ENCODE measurements at regions not wholly inside any gene's neighbourhood (a gene's known extent, or its start where the extent isn't known, plus 50 kb on each side); places are given as distances from the start of the nearest gene placed in this dataset.

DNA sequence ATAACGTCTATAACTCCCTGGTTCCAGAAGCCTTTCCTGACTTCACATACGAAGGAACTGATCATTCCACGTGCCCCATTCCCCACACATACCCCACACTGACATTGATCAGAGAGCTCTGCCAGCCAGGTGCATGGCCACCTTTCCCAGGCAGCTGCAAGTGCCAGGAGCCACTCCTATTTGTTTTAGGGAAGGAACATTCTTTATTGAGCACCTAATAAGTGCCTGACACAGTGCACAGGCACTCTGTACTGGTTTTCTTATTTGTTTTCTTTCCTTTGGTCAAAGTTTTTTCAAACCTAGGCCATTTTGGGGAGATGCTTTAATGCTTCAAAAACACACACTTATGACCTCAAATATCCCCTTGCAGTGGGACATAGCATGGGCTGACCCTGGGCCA is 50.0 kb downstream of the PITPNM2 start:
- DNase-seq (ENCODE audit: low spot score) (no peak), ATAC-seq (ENCODE audit: insufficient number of reproducible peaks, low FRiP score, low read depth) (no peak)
- Histone ChIP-seq H3K4me3 (no peak overlapping the region), H3K4me1 (ENCODE audit: control insufficient read depth in 1 of 2, low read depth in 2 of 2) (peaks cover 7 to 29% of the 10 kb centered on the region in 2 donors), H3K9me3 (no peaks in the 10 kb centered on the region), H3K36me3 (no peaks in the 10 kb centered on the region), H3K27ac (no peak overlapping the region), H3K27me3 (replicated peaks; ENCODE audit: insufficient read depth) (no peaks in the 10 kb centered on the region)
- TF ChIP-seq CTCF (IDR thresholded peaks at IDR 0.05): no peak

- no peak overlapping the region for H3K4me3 ChIP-seq
- H3K27ac ChIP-seq: no peak overlapping the region
- TF ChIP-seq CTCF (IDR thresholded peaks at IDR 0.05): no peak
- ATAC-seq (ENCODE audit: insufficient number of reproducible peaks, low FRiP score, low read depth) (no peak), DNase-seq (ENCODE audit: low spot score) (no peak)
- H3K36me3 ChIP-seq: no peaks in the 10 kb centered on the region
- no peaks in the 10 kb centered on the region for H3K27me3 ChIP-seq (replicated peaks; ENCODE audit: insufficient read depth)
- peaks cover 9 to 33% of the 10 kb centered on the region in 2 donors for H3K4me1 ChIP-seq (ENCODE audit: control insufficient read depth in 1 of 2, low read depth in 2 of 2)
- no peaks in the 10 kb centered on the region for H3K9me3 ChIP-seq
Observed at GRCh38 chr12:123100450-123100849, 50.4 kb downstream of the PITPNM2 start.

DNA sequence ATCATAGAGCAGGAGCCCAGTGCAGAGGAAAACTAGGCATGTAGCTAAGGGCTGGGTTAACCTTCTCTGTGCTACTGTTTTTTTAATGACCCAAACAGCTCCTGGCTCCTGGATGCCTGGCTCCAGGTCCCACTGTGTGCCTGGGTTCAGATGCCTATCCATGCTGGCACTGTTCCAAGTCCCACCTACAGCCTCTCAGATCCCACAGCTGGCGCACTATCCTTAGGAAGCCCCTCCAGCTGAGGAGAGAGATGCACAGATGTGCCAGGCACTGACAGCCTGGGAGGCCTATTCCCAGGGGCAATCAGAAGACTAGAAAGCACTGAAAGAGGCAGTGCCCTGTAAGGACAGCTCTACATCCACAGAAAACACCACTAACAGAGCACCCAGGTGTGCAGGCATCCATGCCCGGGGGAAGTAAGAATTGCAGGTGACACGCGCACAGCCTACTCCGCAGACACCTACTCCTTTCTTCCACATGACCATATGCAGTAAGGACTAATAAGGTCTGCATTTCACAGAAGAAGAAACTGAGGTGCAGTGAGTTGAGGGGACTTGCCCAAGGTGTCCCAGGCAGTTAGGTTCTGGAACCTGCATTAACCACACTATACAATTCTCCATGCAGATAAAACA is 51.2 kb downstream of the PITPNM2 start:
- H3K4me1 ChIP-seq (ENCODE audit: control insufficient read depth in 1 of 2, low read depth in 2 of 2): peaks cover 15 to 41% of the 10 kb centered on the region in 2 donors
- H3K27me3 ChIP-seq (replicated peaks; ENCODE audit: insufficient read depth): no peaks in the 10 kb centered on the region
- H3K4me3 ChIP-seq: no peak overlapping the region
- H3K9me3 ChIP-seq: no peaks in the 10 kb centered on the region
- TF ChIP-seq CTCF (IDR thresholded peaks at IDR 0.05): no peak
- no peak overlapping the region for H3K27ac ChIP-seq
- DNase-seq (ENCODE audit: low spot score): no peak
- no peak for ATAC-seq (ENCODE audit: insufficient number of reproducible peaks, low FRiP score, low read depth)
- no peaks in the 10 kb centered on the region for H3K36me3 ChIP-seq

DNA sequence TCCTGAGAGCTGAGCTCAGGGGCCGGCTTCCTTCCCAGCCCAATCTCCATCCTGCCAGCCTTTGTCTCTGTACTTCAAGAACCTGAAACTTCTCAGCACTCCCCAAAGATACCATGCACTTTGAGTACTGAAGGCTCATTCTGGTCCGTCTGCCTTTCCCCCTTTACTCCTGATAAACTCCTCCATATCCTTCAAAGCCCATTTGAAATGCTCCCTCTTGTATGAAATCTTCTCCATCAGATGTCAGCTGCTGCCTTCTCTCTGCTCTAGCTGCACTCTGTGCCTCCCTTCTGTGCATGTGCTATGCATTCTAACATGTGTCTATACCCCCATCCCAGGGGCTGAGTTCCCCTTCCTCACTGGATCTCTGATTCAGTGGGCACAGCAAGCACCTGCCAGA is 52.1 kb downstream of the PITPNM2 start:
- peaks cover 24 to 50% of the 10 kb centered on the region in 2 donors for H3K4me1 ChIP-seq (ENCODE audit: control insufficient read depth in 1 of 2, low read depth in 2 of 2)
- no peaks in the 10 kb centered on the region for H3K27me3 ChIP-seq (replicated peaks; ENCODE audit: insufficient read depth)
- TF ChIP-seq CTCF (IDR thresholded peaks at IDR 0.05): no peak

GRCh38 chr12:123097561-123098084 is 53.3 kb downstream of the PITPNM2 start:
- no peak for DNase-seq (ENCODE audit: low spot score)
- no peak for TF ChIP-seq CTCF (IDR thresholded peaks at IDR 0.05)
- Histone ChIP-seq H3K27me3 (replicated peaks; ENCODE audit: insufficient read depth) (no peaks in the 10 kb centered on the region), H3K27ac (peak overlapping the region; percentile 38 to 48), H3K4me3 (no peak overlapping the region), H3K36me3 (no peaks in the 10 kb centered on the region), H3K9me3 (no peaks in the 10 kb centered on the region), H3K4me1 (ENCODE audit: control insufficient read depth in 1 of 2, low read depth in 2 of 2) (peaks cover 25 to 54% of the 10 kb centered on the region in 2 donors)
- ATAC-seq (ENCODE audit: insufficient number of reproducible peaks, low FRiP score, low read depth): no peak

More for the DNA sequence above, 52.1 kb downstream of the PITPNM2 start:
- ATAC-seq (ENCODE audit: insufficient number of reproducible peaks, low FRiP score, low read depth) (no peak), DNase-seq (ENCODE audit: low spot score) (no peak)
- H3K27ac ChIP-seq: no peak overlapping the region
- H3K9me3 ChIP-seq: no peaks in the 10 kb centered on the region
- no peak overlapping the region for H3K4me3 ChIP-seq
- H3K36me3 ChIP-seq: no peaks in the 10 kb centered on the region
